K562 (cell line): ENCODE measurements at regions not wholly inside any gene's neighbourhood (a gene's known extent, or its start where the extent isn't known, plus 50 kb on each side); places are given as distances from the start of the nearest gene placed in this dataset.
A peak's percentile ranks its signal among the peaks of the same experiment; 100 is the strongest.

Experiments
- ATAC-seq: fragments of 200-7000 bp; cut with Tn5 transposase; 3 replicates; pipeline ENCODE4 v1.9.1; 2020; ENCODE audit warnings: moderate library complexity
- BruUV-seq: library from RNA; stranded (reverse); fragments of 400-500 nt; replicated peaks from 2 replicates; lab custom pipeline; 2021; lab: Mats Ljungman, UMichigan
- CTCF ChIA-PET: fragments of 300-600 bp; formaldehyde crosslinking; extraction: SDS; loops from one replicate; lab custom pipeline; 2021; ENCODE audit warnings: low intra/inter-chr PET ratio; lab: Yijun Ruan, JAX
- POLR2A ChIA-PET: fragments of 300-600, 350-650 bp; sonication (Branson Sonifier 250); formaldehyde crosslinking; extraction: SDS; loops from one replicate; lab custom pipeline; 2021; ENCODE audit warnings: antibody characterized with exemption, inconsistent platforms; lab: Yijun Ruan, JAX
- DNase-seq, 4 experiments: peaks; one replicate each; pipeline versions ENCODE4 v3.0.0 to v3.0.0-alpha.2; 2011 to 2018; ENCODE audit warnings: low spot score in 3 of 4, mixed read lengths in 3 of 4; ENCODE audit errors: extremely low read depth in 1 of 4
- FAIRE-seq: peaks from 2 replicates; lab custom pipeline; 2011; peaks lifted over from hg19 to GRCh38; lab: Jason Lieb, UNC
- H2AFZ ChIP-seq: 2 replicates; pipeline ENCODE4 v1.6.0; 2011; ENCODE audit warnings: low read depth, low read length, control low read depth, inconsistent platforms
- H3K27ac ChIP-seq: fragments of 200-600 bp; 3 replicates; pipeline ENCODE4 v1.8.0; 2011; ENCODE audit warnings: low read depth, mild to moderate bottlenecking, control low read depth, inconsistent platforms, low read length, moderate library complexity, mixed read lengths; ENCODE audit errors: extremely low read depth
- H3K27me3 ChIP-seq, 2 experiments: fragments of 300-600 bp in 1 of 2; 2 replicates in 1 of 2; 3 replicates in 1 of 2; pipeline versions ENCODE4 v1.6.0 to v1.8.0; 2011; ENCODE audit warnings: inconsistent platforms in 2 of 2, low read length in 2 of 2, mild to moderate bottlenecking in 1 of 2, mixed read lengths in 1 of 2, moderate library complexity in 1 of 2; ENCODE audit not compliant: control insufficient read depth in 2 of 2, insufficient read depth in 2 of 2
- H3K36me3 ChIP-seq: fragments of 300-600 bp; 3 replicates; pipeline ENCODE4 v1.8.0; 2011; ENCODE audit warnings: mild to moderate bottlenecking, low read length, inconsistent platforms; ENCODE audit not compliant: control insufficient read depth, insufficient read depth
- H3K4me1 ChIP-seq, 2 experiments: fragments of 200-600 bp in 1 of 2; replicated peaks in 1 of 2; 2 replicates in 1 of 2; 3 replicates in 1 of 2; pipeline versions ENCODE4 v1.5.1 to v1.8.0; 2011; ENCODE audit warnings: inconsistent platforms in 2 of 2, low read length in 2 of 2, mild to moderate bottlenecking in 1 of 2, mixed read lengths in 1 of 2, moderate library complexity in 1 of 2; ENCODE audit not compliant: control insufficient read depth in 2 of 2, insufficient read depth in 2 of 2
- H3K4me2 ChIP-seq: 2 replicates; pipeline ENCODE4 v1.6.1; 2011; ENCODE audit warnings: low read length, control low read depth, inconsistent platforms, mixed read lengths; ENCODE audit not compliant: insufficient read depth
- H3K4me3 ChIP-seq: fragments of 200-600 bp; sonication (generic), shearing (Covaris generic); 2 replicates; pipeline ENCODE4 v1.5.1; 2016; ENCODE audit warnings: control low read depth, inconsistent platforms
- H3K79me2 ChIP-seq: fragments of 200-600 bp; 3 replicates; pipeline ENCODE4 v1.8.0; 2011; ENCODE audit warnings: low read length, inconsistent platforms; ENCODE audit not compliant: control insufficient read depth, insufficient read depth
- H3K9ac ChIP-seq, 2 experiments: 2 replicates each; pipeline versions ENCODE4 v1.6.0 to v1.6.1; 2011; ENCODE audit warnings: low read depth in 2 of 2, low read length in 2 of 2, control low read depth in 1 of 2, inconsistent platforms in 1 of 2, mild to moderate bottlenecking in 1 of 2, mixed read lengths in 1 of 2; ENCODE audit not compliant: insufficient read depth in 1 of 2
- H3K9me1 ChIP-seq: one replicate; pipeline ENCODE4 v1.6.0; 2011; ENCODE audit warnings: inconsistent platforms, mild to moderate bottlenecking, low read length, moderate library complexity; ENCODE audit not compliant: control insufficient read depth, insufficient read depth
- H3K9me3 ChIP-seq: replicated peaks from 2 replicates; pipeline ENCODE4 v1.5.1; 2011; ENCODE audit warnings: low read depth, low read length, inconsistent platforms; ENCODE audit not compliant: control insufficient read depth, insufficient read depth
- H4K20me1 ChIP-seq: replicated peaks from 2 replicates; pipeline ENCODE4 v1.6.1; 2011; ENCODE audit warnings: low read length, inconsistent platforms, mixed read lengths; ENCODE audit not compliant: control insufficient read depth, insufficient read depth
- CBFA2T3 ChIP-seq: fragments of 450-650 bp; IDR thresholded peaks from 2 replicates; pipeline ENCODE4 v1.6.1; 2017
- CBX1 ChIP-seq: sonication (generic); IDR thresholded peaks from 2 replicates; pipeline ENCODE4 v1.6.1; 2016; ENCODE audit warnings: antibody characterized with exemption, low read depth, mild to moderate bottlenecking
- GABPB1 ChIP-seq: sonication (generic); formaldehyde crosslinking; IDR thresholded peaks from 2 replicates; pipeline ENCODE4 v1.8.0; 2022; ENCODE audit warnings: mild to moderate bottlenecking, missing genetic modification reagents
- NEUROD1 ChIP-seq: fragments of 150-350 bp; IDR thresholded peaks from 2 replicates; pipeline ENCODE4 v1.6.1; 2014; ENCODE audit warnings: borderline replicate concordance, low read length, low read depth; ENCODE audit not compliant: partially characterized antibody
- NFIC ChIP-seq: fragments of 450-650 bp; IDR thresholded peaks from 2 replicates; pipeline ENCODE4 v1.6.1; 2017; ENCODE audit warnings: mild to moderate bottlenecking, inconsistent platforms
- RAD21 ChIP-seq, 2 experiments: fragments of 250-450 bp in 1 of 2; fragments of 450-650 bp in 1 of 2; sonication (Bioruptor Pico) in 1 of 2; formaldehyde crosslinking in 1 of 2; IDR thresholded peaks in 1 of 2; conservative IDR thresholded peaks in 1 of 2; 2 replicates each; pipeline versions ENCODE4 v1.4.0 to v1.8.0; 2020 to 2022; ENCODE audit warnings: mild to moderate bottlenecking in 2 of 2, moderate library complexity in 1 of 2
- RBM17 ChIP-seq: fragments of 200-400 bp; formaldehyde crosslinking; IDR thresholded peaks from 2 replicates; pipeline ENCODE4 v1.6.1; 2017; ENCODE audit warnings: low read depth, mild to moderate bottlenecking, low read length, borderline replicate concordance
- SAP30 ChIP-seq: fragments of 200-600 bp; sonication (generic); IDR thresholded peaks from 2 replicates; pipeline ENCODE4 v1.6.1; 2012; ENCODE audit warnings: borderline replicate concordance, low read depth, mild to moderate bottlenecking, moderate library complexity, low read length, control low read depth, inconsistent platforms; ENCODE audit not compliant: insufficient read depth, poor library complexity, severe bottlenecking
- YY1 ChIP-seq, 3 experiments: IDR thresholded peaks; 2 replicates each; pipeline ENCODE4 v1.6.1; 2011; ENCODE audit warnings: low read length in 2 of 3, mild to moderate bottlenecking in 2 of 3, moderate library complexity in 2 of 3, borderline replicate concordance in 1 of 3, control low read depth in 1 of 3, low read depth in 1 of 3; ENCODE audit not compliant: insufficient read depth in 3 of 3, insufficient replicate concordance in 2 of 3, control insufficient read depth in 1 of 3, insufficient read length in 1 of 3; ENCODE audit errors: extremely low read depth in 1 of 3
- ZEB2 ChIP-seq: fragments of 450-650 bp; IDR thresholded peaks from 2 replicates; pipeline ENCODE4 v1.6.1; 2016
- WGBS: fragments of 100-300 bp; shearing (Covaris generic); methylation state at CpG from one replicate; pipeline ENCODE4 v1.1.6; 2016; ENCODE audit warnings: low coverage, mixed read lengths; ENCODE audit not compliant: insufficient coverage; ENCODE audit errors: missing lambda C conversion rate; 5-methylcytosine and 5-hydroxymethylcytosine counted together
- in situ Hi-C: fragments of 300-500 bp; cut with MboI; formaldehyde crosslinking; loops from 4 replicates; pipeline ENCODE4 v1.15.0; 2018; ENCODE audit warnings: inconsistent platforms, mixed read lengths
- intact Hi-C: fragments of 100-400 bp; cut with micrococcal nuclease; formaldehyde crosslinking; loops from 2 replicates; pipeline ENCODE4 v1.14.2; 2022

- in situ Hi-C loops: no loop called here
- POLR2A ChIA-PET: interaction anchor here (0.8 kb wide), 1 partner anchor 13 kb away, joined by 3 read pairs; no protein-coding TSS in a partner anchor
- no TSS peak for BruUV-seq
These were observed 1186.5 kb upstream of the AUTS2 start for GRCh38 chr7:68411742-68412141.

GRCh38 chr7:68414631-68415425, 1183.4 kb upstream of the AUTS2 start:
- ChIA-PET POLR2A (interaction anchor here (0.7 kb wide), 1 partner anchor 15 kb away, joined by 4 read pairs; no protein-coding TSS in a partner anchor), CTCF (no interaction called here)
- no peak overlapping the region for H3K27ac ChIP-seq
- DNase-seq: peak; percentile 18 to 64 (median 56)
- no peak overlapping the region for H3K4me3 ChIP-seq
- H3K9me1 ChIP-seq: no peaks in the 10 kb centered on the region
- BruUV-seq: no TSS peak
- TF ChIP-seq SAP30: no peak
- TF ChIP-seq RBM17: no peak
- no peak for TF ChIP-seq RAD21 (CRISPR knock-in tag; conservative IDR thresholded peaks at IDR 0.05 in 1 of 2, IDR thresholded peaks at IDR 0.05 in 1 of 2)
- no peak for TF ChIP-seq CBFA2T3
- TF ChIP-seq GABPB1 (CRISPR knock-in tag): no peak
- TF ChIP-seq ZEB2: no peak
- TF ChIP-seq CBX1: no peak
- peak; percentile 95 for ATAC-seq
- FAIRE-seq: no peak
- 0% methylated on average over 2 of the region's 2 CpGs for WGBS
- intact Hi-C loops (no loop called here), in situ Hi-C loops (no loop called here)
- no peak overlapping the region for H3K9ac ChIP-seq
- H3K9me3 ChIP-seq: no peaks in the 10 kb centered on the region
- no peaks in the 10 kb centered on the region for H3K36me3 ChIP-seq
- no peaks in the 10 kb centered on the region for H3K4me1 ChIP-seq
- H2AFZ ChIP-seq: no peak overlapping the region
- H3K79me2 ChIP-seq: no peaks in the 10 kb centered on the region
- H3K4me2 ChIP-seq: no peak overlapping the region
- no peaks in the 10 kb centered on the region for H4K20me1 ChIP-seq
- H3K27me3 ChIP-seq: no peaks in the 10 kb centered on the region

More at GRCh38 chr7:68411742-68412141, 1186.5 kb upstream of the AUTS2 start:
- Histone ChIP-seq H3K79me2 (no peaks in the 10 kb centered on the region), H3K4me1 (no peaks in the 10 kb centered on the region), H3K27me3 (no peaks in the 10 kb centered on the region), H3K9me3 (no peaks in the 10 kb centered on the region), H4K20me1 (no peaks in the 10 kb centered on the region), H3K9ac (no peak overlapping the region), H3K9me1 (no peaks in the 10 kb centered on the region), H3K27ac (no peak overlapping the region), H3K4me2 (no peak overlapping the region), H3K36me3 (no peaks in the 10 kb centered on the region), H3K4me3 (no peak overlapping the region), H2AFZ (peak overlapping the region; percentile 37; the same call in 1 of the 2 replicates)
- no peak for FAIRE-seq
- CTCF ChIA-PET: no interaction called here
- TF ChIP-seq NEUROD1: no peak
- TF ChIP-seq YY1 (IDR thresholded peaks at IDR 0.05; ENCODE audit: borderline replicate concordance in 1 of 3, control insufficient read depth in 1 of 3, extremely low read depth in 1 of 3, insufficient read depth in 3 of 3, insufficient read length in 1 of 3, insufficient replicate concordance in 2 of 3, low read depth in 1 of 3, low read length in 2 of 3): peak in 1 of 3 experiments; percentile 63
- peak; percentile 59 for TF ChIP-seq NFIC
- intact Hi-C loops: no loop called here
- WGBS: 1% methylated on average over 6 of the region's 6 CpGs
- DNase-seq: peak in 1 of 4 experiments; percentile 37
- peak; percentile 77 for ATAC-seq
